ENCODE measurements at regions not wholly inside any gene's neighbourhood (a gene's known extent, or its start where the extent isn't known, plus 50 kb on each side); places are given as distances from the start of the nearest gene placed in this dataset.

- CTCF ChIA-PET (ENCODE audit: partially characterized antibody): no interaction called here
- no peaks in the 10 kb centered on the region for H3K4me1 Mint-ChIP-seq
- H3K27ac Mint-ChIP-seq: no peak overlapping the region
- POLR2A ChIA-PET (ENCODE audit: partially characterized antibody): no interaction called here
- Histone ChIP-seq H3K9me3 (ENCODE audit: control insufficient read depth in 1 of 2, low read length in 2 of 2) (no peaks in the 10 kb centered on the region), H3K36me3 (ENCODE audit: insufficient read depth, low read length) (no peaks in the 10 kb centered on the region), H3K4me3 (ENCODE audit: low read length in 2 of 2) (no peak overlapping the region), H3K27ac (ENCODE audit: low read depth, low read length) (no peak overlapping the region), H3K4me1 (ENCODE audit: insufficient read depth, low read length) (no peaks in the 10 kb centered on the region), H3K27me3 (ENCODE audit: insufficient read depth, low read length) (no peaks in the 10 kb centered on the region)
- no peaks in the 10 kb centered on the region for H3K36me3 Mint-ChIP-seq
- intact Hi-C loops (cut with micrococcal nuclease): no loop called here
- peaks cover 2 to 17% of the 10 kb centered on the region in 2 donors for H3K27me3 Mint-ChIP-seq
- H3K4me3 Mint-ChIP-seq: no peak overlapping the region
- no peak for DNase-seq
- no peaks in the 10 kb centered on the region for H3K9me3 Mint-ChIP-seq
Measured at GRCh38 chr7:26459540-26460193, 168.0 kb downstream of the SNX10 start.

- no peak overlapping the region for H3K27ac Mint-ChIP-seq
- no peak for DNase-seq
- Histone ChIP-seq H3K4me3 (ENCODE audit: low read length in 2 of 2) (no peak overlapping the region), H3K36me3 (ENCODE audit: insufficient read depth, low read length) (no peaks in the 10 kb centered on the region), H3K9me3 (ENCODE audit: control insufficient read depth in 1 of 2, low read length in 2 of 2) (no peaks in the 10 kb centered on the region), H3K27me3 (ENCODE audit: insufficient read depth, low read length) (no peaks in the 10 kb centered on the region), H3K27ac (ENCODE audit: low read depth, low read length) (no peak overlapping the region), H3K4me1 (ENCODE audit: insufficient read depth, low read length) (no peaks in the 10 kb centered on the region)
- H3K27me3 Mint-ChIP-seq: peaks cover 2 to 17% of the 10 kb centered on the region in 2 donors
- H3K36me3 Mint-ChIP-seq: no peaks in the 10 kb centered on the region
- no peak overlapping the region for H3K4me3 Mint-ChIP-seq
- ChIA-PET POLR2A (ENCODE audit: partially characterized antibody) (no interaction called here), CTCF (ENCODE audit: partially characterized antibody) (no interaction called here)
- H3K4me1 Mint-ChIP-seq: no peaks in the 10 kb centered on the region
- intact Hi-C loops (cut with micrococcal nuclease): no loop called here
- H3K9me3 Mint-ChIP-seq: no peaks in the 10 kb centered on the region
Measured at GRCh38 chr7:26460351-26461085, 168.9 kb downstream of the SNX10 start.

- ChIA-PET POLR2A (ENCODE audit: partially characterized antibody) (no interaction called here), CTCF (ENCODE audit: partially characterized antibody) (no interaction called here)
- Mint-ChIP-seq H3K36me3 (no peaks in the 10 kb centered on the region), H3K9me3 (no peaks in the 10 kb centered on the region), H3K4me1 (no peaks in the 10 kb centered on the region), H3K27ac (no peak overlapping the region), H3K4me3 (no peak overlapping the region), H3K27me3 (peaks cover 2 to 17% of the 10 kb centered on the region in 2 donors)
- H3K9me3 ChIP-seq (ENCODE audit: control insufficient read depth in 1 of 2, low read length in 2 of 2): no peaks in the 10 kb centered on the region
- intact Hi-C loops (cut with micrococcal nuclease): no loop called here
- no peaks in the 10 kb centered on the region for H3K27me3 ChIP-seq (ENCODE audit: insufficient read depth, low read length)
- H3K27ac ChIP-seq (ENCODE audit: low read depth, low read length): no peak overlapping the region
- H3K36me3 ChIP-seq (ENCODE audit: insufficient read depth, low read length): no peaks in the 10 kb centered on the region
- no peak overlapping the region for H3K4me3 ChIP-seq (ENCODE audit: low read length in 2 of 2)
- no peaks in the 10 kb centered on the region for H3K4me1 ChIP-seq (ENCODE audit: insufficient read depth, low read length)
- DNase-seq: no peak
Measured at GRCh38 chr7:26461518-26461917, 169.9 kb downstream of the SNX10 start.

GRCh38 chr7:26466007-26466406 is 174.3 kb downstream of the SNX10 start:
- Histone ChIP-seq H3K9me3 (ENCODE audit: control insufficient read depth in 1 of 2, low read length in 2 of 2) (no peaks in the 10 kb centered on the region), H3K36me3 (ENCODE audit: insufficient read depth, low read length) (no peaks in the 10 kb centered on the region), H3K4me3 (ENCODE audit: low read length in 2 of 2) (no peak overlapping the region), H3K4me1 (ENCODE audit: insufficient read depth, low read length) (no peaks in the 10 kb centered on the region), H3K27ac (ENCODE audit: low read depth, low read length) (no peak overlapping the region), H3K27me3 (ENCODE audit: insufficient read depth, low read length) (peaks cover 5% of the 10 kb centered on the region)
- ChIA-PET CTCF (ENCODE audit: partially characterized antibody) (no interaction called here), POLR2A (ENCODE audit: partially characterized antibody) (no interaction called here)
- Mint-ChIP-seq H3K9me3 (no peaks in the 10 kb centered on the region), H3K4me1 (no peaks in the 10 kb centered on the region), H3K4me3 (no peak overlapping the region), H3K36me3 (no peaks in the 10 kb centered on the region), H3K27ac (no peak overlapping the region), H3K27me3 (peaks cover 2 to 21% of the 10 kb centered on the region in 2 donors)
- intact Hi-C loops (cut with micrococcal nuclease): no loop called here
- no peak for DNase-seq

GRCh38 chr7:26467104-26467503 is 175.4 kb downstream of the SNX10 start:
- Histone ChIP-seq H3K27me3 (ENCODE audit: insufficient read depth, low read length) (peaks cover 5% of the 10 kb centered on the region), H3K36me3 (ENCODE audit: insufficient read depth, low read length) (no peaks in the 10 kb centered on the region), H3K4me1 (ENCODE audit: insufficient read depth, low read length) (no peaks in the 10 kb centered on the region), H3K27ac (ENCODE audit: low read depth, low read length) (no peak overlapping the region), H3K9me3 (ENCODE audit: control insufficient read depth in 1 of 2, low read length in 2 of 2) (no peaks in the 10 kb centered on the region), H3K4me3 (ENCODE audit: low read length in 2 of 2) (no peak overlapping the region)
- Mint-ChIP-seq H3K9me3 (no peaks in the 10 kb centered on the region), H3K27me3 (peaks cover 0 to 18% of the 10 kb centered on the region in 2 donors), H3K4me3 (no peak overlapping the region), H3K4me1 (no peaks in the 10 kb centered on the region), H3K27ac (no peak overlapping the region), H3K36me3 (no peaks in the 10 kb centered on the region)
- POLR2A ChIA-PET (ENCODE audit: partially characterized antibody): no interaction called here
- CTCF ChIA-PET (ENCODE audit: partially characterized antibody): no interaction called here
- intact Hi-C loops (cut with micrococcal nuclease): no loop called here
- no peak for DNase-seq

GRCh38 chr7:26467541-26467940 is 175.9 kb downstream of the SNX10 start:
- Histone ChIP-seq H3K36me3 (ENCODE audit: insufficient read depth, low read length) (no peaks in the 10 kb centered on the region), H3K4me1 (ENCODE audit: insufficient read depth, low read length) (no peaks in the 10 kb centered on the region), H3K27me3 (ENCODE audit: insufficient read depth, low read length) (peaks cover 5% of the 10 kb centered on the region), H3K4me3 (ENCODE audit: low read length in 2 of 2) (no peak overlapping the region), H3K27ac (ENCODE audit: low read depth, low read length) (no peak overlapping the region), H3K9me3 (ENCODE audit: control insufficient read depth in 1 of 2, low read length in 2 of 2) (no peaks in the 10 kb centered on the region)
- no peak overlapping the region for H3K4me3 Mint-ChIP-seq
- H3K4me1 Mint-ChIP-seq: no peaks in the 10 kb centered on the region
- intact Hi-C loops (cut with micrococcal nuclease): no loop called here
- DNase-seq: no peak
- no peak overlapping the region for H3K27ac Mint-ChIP-seq
- ChIA-PET POLR2A (ENCODE audit: partially characterized antibody) (no interaction called here), CTCF (ENCODE audit: partially characterized antibody) (no interaction called here)
- no peaks in the 10 kb centered on the region for H3K9me3 Mint-ChIP-seq
- no peaks in the 10 kb centered on the region for H3K36me3 Mint-ChIP-seq
- H3K27me3 Mint-ChIP-seq: peaks cover 0 to 20% of the 10 kb centered on the region in 2 donors

GRCh38 chr7:26468625-26469024 is 177.0 kb downstream of the SNX10 start:
- no peaks in the 10 kb centered on the region for H3K4me1 Mint-ChIP-seq

More at GRCh38 chr7:26468625-26469024, 177.0 kb downstream of the SNX10 start:
- ChIA-PET CTCF (ENCODE audit: partially characterized antibody) (no interaction called here), POLR2A (ENCODE audit: partially characterized antibody) (no interaction called here)
- Mint-ChIP-seq H3K27ac (no peak overlapping the region), H3K9me3 (no peaks in the 10 kb centered on the region), H3K4me3 (no peak overlapping the region), H3K36me3 (no peaks in the 10 kb centered on the region), H3K27me3 (peaks cover 0 to 16% of the 10 kb centered on the region in 2 donors)
- Histone ChIP-seq H3K4me3 (ENCODE audit: low read length in 2 of 2) (no peak overlapping the region), H3K27me3 (ENCODE audit: insufficient read depth, low read length) (peaks cover 5% of the 10 kb centered on the region), H3K27ac (ENCODE audit: low read depth, low read length) (no peak overlapping the region), H3K4me1 (ENCODE audit: insufficient read depth, low read length) (no peaks in the 10 kb centered on the region), H3K36me3 (ENCODE audit: insufficient read depth, low read length) (no peaks in the 10 kb centered on the region), H3K9me3 (ENCODE audit: control insufficient read depth in 1 of 2, low read length in 2 of 2) (no peaks in the 10 kb centered on the region)
- DNase-seq: no peak
- intact Hi-C loops (cut with micrococcal nuclease): no loop called here
